Renal pelvis (tissue), 1 donor: ENCODE measurements at regions not wholly inside any gene's neighbourhood (a gene's known extent, or its start where the extent isn't known, plus 50 kb on each side); places are given as distances from the start of the nearest gene placed in this dataset.
"Not testable (repeated sequence)": the region's sequence is repeated elsewhere in the genome, so short reads cannot be mapped to it uniquely, and the experiment has no call there.

ENCODE experiments used
- DNase-seq: peaks from one replicate; pipeline ENCODE4 v3.0.0-alpha.2; 2013

DNA sequence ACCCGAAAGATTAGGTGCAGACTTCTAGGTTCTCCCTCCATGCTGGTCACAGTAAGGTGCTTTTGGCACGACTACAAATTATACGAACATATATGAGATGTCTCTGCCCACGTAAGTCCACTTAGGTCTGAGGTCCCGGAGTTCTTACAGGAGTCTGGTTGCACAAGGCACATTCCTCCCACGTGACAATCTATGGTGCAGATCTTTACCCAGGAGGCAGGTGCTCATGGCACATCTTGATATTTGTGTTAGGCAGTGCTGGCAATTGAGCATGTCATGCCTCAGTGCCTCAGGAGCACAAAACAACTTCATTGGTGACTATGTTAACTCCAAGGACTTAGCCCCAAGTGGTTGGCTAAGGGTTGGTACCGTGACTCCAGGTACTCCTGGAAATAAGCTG, 92.0 kb upstream of the AMN1 start:
- DNase-seq, result no peak

DNA sequence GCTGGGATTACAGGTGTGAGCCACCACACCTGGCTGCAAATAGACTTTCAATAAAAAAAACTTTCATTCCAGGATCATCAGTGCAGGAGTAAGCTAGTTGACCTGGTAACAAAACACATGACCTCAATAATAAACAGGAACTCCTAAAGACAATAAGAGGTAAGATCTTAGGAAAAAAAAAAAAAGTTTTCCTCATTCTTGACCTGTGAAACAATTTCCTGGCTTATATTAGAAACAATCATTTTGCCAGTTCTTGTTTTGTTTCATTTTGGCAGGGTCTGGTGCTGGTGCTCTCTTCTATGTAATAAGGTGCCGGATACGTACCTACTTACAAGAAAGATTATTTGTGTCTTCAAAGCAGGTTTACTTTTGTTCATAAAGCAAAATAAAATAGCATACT, 90.6 kb upstream of the AMN1 start:
- no peak for DNase-seq

DNA sequence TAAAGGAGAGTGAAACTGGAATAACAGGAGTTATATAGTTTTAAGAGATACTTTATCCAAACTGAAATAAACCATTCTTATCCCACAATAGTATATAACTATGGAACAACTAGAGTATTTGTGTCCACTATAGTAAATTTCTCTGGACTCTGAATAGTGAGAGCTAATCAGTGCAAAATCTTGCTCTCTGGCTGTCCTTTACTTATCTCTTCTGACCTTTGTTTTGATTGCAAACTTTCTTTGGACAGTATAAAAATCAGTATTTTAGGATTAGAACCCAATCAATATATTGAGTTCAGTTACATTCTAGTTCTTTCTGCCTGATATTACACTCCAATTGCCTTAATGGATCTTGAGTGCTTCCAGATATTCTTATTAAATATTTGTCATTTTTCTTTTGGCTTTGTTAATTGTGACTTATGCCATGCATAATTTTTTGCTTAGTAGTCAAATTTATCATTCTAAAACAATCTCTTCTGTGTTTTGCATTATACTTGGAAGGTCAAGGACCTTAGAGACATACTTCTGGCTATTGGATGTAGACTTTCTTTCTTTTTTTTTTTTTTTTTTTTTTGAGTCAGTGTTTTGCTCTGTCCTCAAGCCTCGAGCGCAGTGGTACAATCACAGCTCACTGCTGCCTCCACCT, 89.9 kb upstream of the AMN1 start:
- DNase-seq, result no peak

DNA sequence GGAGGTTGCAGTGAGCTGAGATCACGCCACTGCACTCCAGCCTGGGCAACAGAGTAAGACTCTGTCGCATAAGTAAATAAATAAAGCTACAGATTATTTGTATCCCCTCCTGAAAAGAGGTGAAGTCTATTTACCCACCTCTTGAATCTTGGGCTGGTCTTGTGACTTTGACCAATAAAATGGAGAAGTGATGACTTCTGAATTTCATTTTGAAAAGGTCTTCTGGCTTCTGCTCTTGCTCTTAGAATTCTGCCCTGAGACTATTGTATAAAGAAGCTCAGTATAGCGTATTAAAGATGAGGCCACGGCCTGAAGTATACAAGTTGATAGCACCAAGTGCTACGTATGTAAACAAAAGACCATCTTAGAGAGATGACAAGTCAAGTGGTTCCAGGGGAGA, 88.3 kb upstream of the AMN1 start:
- no peak for DNase-seq

DNA sequence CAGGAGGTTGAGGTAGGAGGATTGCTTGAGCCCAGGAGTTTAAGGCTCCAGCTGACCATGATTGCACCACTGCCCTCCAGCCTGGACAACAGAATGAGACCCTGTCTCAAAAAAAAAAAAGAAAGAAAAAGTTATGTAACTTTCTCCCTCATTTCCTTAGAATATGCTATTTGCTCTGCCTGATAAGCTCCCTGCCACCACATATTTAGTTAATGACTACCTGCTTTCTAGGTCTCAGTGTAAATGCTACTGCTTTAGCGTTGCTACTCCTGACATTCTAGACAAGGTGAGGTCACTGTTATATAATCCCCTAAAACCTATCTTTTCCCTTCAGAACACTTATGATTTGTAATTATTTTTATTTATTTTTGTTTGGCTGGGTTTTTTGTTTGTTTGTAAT, 86.3 kb upstream of the AMN1 start:
- no peak for DNase-seq

DNA sequence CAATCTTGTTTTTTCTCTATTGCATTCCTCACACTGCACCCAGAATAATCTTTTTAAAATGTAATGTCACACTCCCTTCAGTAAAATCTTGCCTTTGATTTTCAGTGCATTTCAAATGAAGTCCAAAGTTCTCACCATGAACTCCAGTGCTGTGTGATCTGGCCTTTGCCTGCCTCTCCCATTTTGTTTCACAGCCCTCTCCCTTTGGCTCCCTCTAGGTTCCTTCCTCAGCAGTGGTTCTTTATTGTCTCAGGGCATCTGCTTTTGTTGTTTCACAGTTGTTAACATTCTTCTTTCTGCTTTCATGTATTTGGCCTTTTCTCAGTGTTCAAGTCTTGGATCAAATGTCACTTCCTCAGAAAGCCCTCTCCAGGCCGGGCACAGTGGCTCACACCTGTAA, 84.5 kb upstream of the AMN1 start:
- DNase-seq, result no peak

DNA sequence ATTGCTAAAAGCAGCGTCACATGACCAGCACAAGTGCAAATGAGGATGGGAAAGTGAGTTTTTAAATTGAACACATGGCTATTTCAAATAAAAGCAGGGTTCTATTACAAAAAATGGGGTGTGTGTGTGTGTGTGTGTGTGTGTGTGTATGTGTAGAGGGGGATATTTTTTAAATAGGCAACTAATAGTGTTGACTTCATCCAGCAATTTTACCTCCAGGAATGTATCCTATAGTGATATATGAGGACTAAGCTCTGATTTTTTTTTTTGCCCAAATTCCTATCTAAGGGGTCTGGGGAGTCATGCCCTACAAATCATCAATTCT, 78.9 kb upstream of the AMN1 start:
- no peak for DNase-seq

DNA sequence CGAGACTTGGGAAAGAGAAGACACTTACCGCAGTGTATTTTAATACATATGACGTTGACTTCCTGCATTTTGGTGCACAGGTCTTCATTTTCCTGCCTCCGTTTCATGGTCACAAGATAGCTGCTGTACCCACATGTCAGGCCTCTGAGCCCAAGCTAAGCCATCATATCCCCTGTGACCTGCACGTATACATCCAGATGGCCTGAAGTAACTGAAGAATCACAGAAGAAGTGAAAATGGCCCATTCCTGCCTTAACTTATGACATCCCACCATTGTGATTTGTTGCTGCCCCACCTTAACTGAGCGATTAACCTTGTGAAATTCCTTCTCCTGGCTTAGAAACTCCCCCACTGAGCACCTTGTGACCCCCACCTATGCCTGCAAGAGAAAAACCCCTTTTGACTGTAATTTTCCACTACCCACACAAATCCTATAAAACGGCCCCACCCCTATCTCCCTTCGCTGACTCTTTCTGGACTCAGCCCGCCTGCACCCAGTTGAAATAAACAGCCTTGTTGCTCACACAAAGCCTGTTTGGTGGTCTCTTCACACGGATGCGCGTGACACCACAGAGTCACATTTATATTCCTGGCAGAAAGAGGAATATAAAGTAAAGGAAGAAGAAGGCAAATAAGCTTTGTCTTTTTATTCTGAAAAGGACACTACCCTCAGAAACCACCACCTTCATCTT, 78.4 kb upstream of the AMN1 start:
- not testable (repeated sequence) for DNase-seq

DNA sequence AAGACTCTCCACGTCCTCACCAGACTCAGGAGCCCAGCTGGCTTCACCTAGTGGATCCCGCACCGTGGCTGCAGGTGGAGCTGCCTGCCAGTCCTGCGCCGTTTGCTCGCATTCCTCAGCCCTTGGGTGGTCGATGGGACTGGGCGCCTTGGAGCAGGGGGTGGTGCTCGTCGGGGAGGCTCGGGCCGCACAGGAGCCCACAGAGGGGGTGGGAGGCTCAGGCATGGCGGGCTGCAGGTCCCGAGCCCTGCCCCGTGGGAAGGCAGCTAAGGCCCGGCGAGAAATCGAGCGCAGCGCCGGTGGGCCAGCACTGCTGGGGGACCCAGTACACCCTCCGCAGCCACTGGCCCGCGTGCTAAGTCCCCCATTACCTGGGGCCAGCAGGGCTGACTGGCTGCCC, 76.9 kb upstream of the AMN1 start:
- not testable (repeated sequence) for DNase-seq

DNA sequence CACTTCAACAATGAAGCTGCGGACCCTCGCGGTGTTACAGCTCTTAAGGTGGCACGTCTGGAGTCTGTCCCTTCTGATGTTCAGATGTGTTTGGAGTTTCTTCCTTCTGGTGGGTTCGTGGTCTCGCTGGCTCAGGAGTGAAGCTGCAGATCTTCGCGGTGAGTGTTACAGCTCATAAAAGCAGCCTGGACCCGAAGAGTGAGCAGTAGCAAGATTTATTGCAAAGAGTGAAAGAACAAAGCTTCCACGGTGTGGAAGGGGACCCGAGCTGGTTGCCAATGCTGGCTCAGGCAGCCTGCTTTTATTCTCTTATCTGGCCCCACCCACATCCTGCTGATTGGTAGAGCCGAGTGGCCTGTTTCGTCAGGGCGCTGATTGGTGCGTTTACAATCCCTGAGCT, 75.9 kb upstream of the AMN1 start:
- DNase-seq, result not testable (repeated sequence)

DNA sequence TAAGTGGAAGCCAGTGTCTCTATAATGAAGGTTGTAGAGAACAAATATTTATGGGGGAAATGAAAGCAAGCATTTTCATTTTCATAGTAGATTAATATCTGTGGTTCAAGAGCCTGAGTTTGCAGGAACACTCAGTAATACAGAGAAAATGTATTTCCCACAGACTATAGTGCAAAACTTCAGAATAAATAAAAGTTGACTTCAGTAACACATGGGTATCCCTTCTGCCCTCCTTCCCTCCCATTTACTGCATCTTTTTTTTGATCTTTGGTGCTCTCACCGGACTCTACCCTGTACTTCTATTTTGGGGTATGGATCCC, 75.3 kb upstream of the AMN1 start:
- no peak for DNase-seq

DNA sequence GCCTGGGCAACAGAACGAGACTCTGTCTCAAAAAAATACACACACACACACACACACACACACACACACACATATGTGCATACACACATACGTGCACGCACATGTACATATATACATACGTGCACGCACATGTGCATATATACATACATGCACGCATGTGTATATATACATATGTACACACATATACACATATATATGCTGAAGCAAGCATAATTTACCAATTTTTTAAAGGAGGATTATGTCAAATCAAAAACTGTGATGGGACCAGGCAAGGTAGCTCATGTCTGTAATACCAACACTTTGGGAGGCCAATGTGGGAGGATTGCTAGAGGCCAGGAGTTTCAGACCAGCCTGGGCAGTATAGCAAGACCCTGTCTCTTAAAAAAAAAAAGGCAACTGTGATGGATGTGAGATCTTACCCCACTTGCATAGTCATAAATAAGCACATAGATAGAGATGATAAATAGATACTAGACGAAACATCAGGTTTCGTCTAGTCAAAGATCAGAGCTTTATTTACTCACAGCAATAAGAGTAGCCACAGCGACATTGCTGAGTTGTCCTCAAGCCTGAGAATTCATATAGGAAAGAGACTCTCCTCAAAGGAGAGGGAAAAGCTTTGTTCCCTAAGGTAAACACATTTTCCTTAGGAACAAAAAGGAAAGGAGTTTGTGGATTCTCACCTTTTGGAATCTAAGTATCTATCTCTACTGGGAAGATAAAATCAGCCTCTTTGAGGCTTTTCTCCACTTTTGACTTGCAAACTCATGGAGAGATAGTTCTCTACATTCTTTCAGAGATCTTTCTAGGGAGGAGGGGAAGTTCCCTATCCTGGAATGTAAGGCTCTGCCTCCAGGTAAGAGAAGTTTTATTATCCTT, 74.7 kb upstream of the AMN1 start:
- DNase-seq, result no peak

DNA sequence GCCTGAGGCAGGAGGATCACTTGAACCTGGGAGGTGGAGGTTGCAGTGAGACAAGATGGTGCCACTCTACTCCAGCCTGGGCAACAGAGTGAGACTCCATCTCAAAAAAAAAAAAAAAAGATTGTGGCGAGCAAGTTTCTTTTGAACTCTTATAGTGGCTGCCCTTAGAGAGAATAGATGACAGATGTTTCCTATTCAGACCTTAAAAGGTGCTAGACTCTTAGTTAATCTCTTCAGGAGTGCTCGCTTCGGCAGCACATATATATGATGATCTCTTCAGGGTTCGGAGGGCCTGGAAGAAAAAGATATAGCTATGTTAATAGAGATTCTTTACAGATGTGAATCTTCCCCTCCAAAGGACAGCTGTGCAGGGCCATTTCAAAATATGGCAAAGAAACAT, 73.1 kb upstream of the AMN1 start:
- no peak for DNase-seq

DNA sequence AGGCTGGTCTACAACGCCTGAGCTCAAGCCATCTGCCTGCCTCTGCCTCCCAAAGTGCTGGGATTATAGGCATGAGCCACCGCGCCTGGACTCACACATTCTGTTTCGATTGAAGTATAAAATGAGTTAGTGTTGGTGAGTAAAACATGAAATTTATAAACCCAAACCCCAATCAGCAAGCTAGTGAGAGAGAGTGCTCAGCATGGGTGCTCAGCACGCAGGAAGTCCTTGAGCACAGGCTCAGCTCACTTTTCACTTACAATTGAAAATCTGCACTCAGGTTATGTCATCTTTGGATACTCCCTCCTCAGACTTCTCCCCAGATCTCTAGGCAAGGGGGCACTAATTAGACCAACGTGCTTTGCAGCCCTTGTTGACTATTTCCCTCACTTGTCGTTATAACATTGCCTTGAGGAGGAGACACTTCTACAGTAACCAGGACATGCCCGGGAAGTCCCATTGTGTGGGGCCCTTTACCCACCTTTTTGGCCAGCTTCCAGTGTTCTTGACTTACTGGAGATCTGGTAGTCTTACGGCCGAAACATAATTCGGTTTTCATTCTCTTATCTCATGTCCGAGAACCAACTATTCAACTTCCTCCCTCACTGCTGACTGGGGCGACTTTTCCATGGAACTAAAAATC, 68.5 kb upstream of the AMN1 start:
- DNase-seq, result no peak

DNA sequence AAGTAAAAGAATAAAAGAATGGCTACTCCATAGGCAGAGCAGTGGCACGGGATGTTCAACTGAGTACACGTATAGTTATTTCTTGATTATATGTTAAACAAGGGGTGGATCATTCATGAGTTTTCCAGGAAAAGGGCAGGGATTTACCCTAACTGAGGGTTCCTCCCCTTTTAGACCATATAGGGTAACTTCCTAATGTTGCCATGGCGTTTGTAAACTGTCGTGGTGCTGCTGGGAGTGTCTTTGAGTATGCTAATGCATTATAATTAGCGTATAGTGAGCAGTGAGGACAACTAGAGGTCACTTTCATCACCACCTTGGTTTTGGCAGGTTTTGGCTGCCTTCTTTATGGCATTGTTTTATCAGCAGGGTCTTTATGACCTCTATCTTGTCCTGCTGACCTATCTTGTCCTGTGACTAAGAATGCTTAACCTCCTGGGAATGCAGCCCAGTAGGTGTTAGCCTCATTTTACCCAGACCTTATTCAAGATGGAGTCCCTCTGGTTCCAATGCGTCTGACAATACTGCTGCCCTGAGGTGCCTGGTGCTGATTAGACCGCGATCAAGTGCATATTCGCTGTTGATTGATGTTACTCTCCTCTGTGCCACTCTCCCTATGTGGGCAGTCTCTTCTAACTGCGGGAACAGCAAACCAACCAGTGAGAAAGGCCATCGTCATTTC, 67.6 kb upstream of the AMN1 start:
- DNase-seq, result no peak

DNA sequence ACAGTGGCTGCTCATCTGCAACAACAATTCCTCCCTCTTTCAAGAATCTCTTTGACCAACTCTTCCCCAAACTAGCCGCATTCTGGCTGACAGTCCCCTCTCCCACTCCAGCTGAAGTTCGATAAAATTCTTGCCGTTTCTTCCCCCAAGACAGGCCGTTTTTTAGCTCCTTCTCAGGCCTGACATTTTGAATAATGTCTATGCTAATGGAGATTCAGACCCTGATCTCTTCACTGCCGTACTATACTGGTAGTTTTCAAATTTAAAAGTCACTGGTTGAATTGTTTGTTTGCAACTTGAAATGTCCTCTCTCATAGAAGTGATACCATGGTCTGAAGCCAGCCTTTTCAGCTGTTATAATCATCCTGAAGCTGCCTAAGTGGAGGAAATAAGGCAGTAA, 65.9 kb upstream of the AMN1 start:
- DNase-seq, result no peak

DNA sequence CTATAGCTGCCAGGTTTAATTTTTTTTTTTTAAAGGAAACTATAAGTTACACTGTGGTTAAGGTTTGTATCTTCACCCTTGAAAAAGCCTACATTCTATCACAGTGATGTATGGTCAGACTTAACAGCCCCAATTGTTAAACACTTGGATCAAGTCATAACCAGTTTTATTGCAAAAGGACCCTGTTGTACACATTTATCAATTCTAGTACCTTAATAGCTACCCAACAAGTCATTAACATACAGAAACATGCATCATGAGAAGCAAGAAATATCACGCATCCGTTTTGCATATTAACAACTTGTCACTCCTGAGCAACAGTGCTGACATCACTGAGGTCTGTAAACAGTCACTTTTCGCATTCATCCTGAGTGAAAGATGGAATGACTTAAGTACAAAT, 62.4 kb upstream of the AMN1 start:
- not testable (repeated sequence) for DNase-seq

DNA sequence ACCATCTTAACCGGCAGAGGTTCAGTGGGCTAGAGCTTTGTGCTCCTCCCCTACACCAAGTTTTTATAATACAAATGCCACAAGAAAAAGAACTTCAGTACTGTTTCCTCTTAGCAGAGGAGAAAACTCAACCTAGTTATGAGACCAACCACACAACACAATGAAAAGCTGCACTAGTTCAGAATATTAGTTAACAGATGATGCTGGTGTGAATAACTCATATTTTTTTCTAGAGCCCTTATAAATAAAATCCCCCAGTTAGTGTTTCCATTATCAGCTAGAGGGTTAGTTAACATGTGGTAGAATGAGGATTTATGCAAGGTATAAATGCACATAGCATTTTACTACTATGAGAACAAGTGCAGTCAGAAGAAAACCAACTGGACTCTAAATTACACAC, 61.9 kb upstream of the AMN1 start:
- no peak for DNase-seq

DNA sequence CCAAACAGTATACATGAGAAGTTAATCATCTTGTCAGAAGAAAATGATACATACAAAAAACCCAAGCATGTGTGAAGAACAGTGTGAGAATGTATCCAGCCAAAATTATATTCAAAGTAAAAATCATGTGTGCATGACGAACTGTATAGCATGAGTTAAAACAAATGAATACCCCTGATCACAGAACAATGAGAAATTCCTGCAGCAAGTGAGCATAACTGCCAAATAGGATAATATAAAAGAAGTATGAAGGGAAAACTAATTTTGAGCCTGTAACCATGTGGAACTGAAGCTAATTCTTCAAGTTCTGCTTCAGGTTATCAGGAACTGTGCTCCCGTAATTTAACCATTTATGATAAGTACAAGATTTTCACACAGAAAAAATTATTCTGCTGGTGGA, 56.5 kb upstream of the AMN1 start:
- DNase-seq, result no peak

DNA sequence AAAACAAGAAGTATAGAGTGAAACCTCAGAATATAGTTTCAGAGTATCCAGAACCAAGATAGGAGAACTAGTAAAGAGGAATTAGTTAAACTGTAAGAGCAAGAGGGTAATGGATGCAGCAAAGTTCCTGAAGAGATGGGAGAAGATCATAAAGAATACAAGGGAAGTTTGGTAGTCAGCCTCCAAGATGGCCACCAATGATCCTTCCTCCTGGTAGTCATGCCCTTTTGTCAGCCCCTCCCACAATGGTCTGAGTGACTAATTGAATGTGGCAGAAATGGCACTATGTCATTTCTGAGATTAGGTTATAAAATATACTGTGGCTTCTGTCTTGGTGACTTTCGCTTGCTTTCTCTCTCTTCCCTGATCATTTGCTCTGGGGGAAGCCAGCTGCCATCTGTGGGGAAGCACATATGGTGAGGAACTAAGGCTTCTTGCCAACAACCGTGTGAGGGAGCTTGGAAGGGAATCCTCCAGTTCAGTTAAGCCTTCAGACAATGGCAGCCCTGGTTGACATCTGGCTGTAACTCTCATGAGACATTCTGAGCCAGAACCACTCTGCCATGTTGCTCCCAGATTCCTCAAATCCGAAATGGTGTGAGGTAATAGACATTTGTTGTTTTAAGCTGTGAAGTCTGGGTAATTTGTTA, 55.3 kb upstream of the AMN1 start:
- no peak for DNase-seq

DNA sequence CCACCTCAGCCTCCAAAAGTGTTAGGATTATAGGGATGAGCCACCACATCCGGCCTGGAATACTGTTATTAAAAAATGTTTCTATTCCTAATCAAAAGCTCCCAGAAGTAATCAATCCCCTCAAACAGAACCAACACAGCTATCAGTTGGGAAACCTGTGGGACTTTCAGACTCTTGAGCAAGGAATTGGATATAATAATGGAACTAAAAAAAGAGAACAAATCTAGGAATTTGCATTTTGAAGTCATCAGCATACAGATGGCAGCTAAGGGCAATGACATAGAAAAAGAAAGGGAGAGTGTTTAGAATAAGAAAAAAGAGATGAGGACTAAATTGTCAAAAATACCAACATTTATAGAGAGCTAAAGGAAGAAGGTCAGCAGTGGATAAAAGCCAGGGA, 54.7 kb upstream of the AMN1 start:
- DNase-seq, result no peak
